ENCODE measurements at regions not wholly inside any gene's neighbourhood (a gene's known extent, or its start where the extent isn't known, plus 50 kb on each side); places are given as distances from the start of the nearest gene placed in this dataset.

DNA sequence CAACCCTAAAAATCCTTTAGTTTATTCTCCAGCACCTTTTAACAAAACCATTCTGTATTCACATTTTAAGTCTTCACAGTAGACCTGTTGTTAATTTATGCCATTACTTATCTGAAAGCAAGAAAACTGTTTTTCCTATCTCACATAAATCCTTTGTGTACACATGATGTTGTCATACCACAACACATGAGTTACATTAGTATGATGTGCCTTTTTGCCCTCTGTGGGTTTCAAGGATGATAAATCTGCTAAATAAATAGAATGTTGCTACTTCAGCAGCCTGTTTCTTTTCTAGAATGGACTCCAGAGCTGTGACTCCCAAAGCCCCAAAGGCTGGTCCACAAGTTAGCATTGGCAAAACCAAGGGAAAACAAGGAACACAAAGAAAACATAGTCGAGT lies 151.6 kb downstream of the SERPINI1 start:
- H3K4me3 ChIP-seq (replicated peaks; ENCODE audit: insufficient read depth, low read length): no peak overlapping the region
- H3K27me3 ChIP-seq (ENCODE audit: insufficient read depth, poor library complexity, severe bottlenecking): no peaks in the 10 kb centered on the region
- H3K27ac ChIP-seq (replicated peaks): no peak overlapping the region
- TF ChIP-seq REST (IDR thresholded peaks at IDR 0.05; ENCODE audit: insufficient replicate concordance, low read depth): no peak
- TF ChIP-seq POLR2AphosphoS5 (IDR thresholded peaks at IDR 0.05; ENCODE audit: low read depth): no peak
- no peak for TF ChIP-seq SPI1 (IDR thresholded peaks at IDR 0.05; ENCODE audit: borderline replicate concordance, low read depth)
- no peak for TF ChIP-seq GABPA (IDR thresholded peaks at IDR 0.05; ENCODE audit: low read depth)
- TF ChIP-seq, protein P1, sequence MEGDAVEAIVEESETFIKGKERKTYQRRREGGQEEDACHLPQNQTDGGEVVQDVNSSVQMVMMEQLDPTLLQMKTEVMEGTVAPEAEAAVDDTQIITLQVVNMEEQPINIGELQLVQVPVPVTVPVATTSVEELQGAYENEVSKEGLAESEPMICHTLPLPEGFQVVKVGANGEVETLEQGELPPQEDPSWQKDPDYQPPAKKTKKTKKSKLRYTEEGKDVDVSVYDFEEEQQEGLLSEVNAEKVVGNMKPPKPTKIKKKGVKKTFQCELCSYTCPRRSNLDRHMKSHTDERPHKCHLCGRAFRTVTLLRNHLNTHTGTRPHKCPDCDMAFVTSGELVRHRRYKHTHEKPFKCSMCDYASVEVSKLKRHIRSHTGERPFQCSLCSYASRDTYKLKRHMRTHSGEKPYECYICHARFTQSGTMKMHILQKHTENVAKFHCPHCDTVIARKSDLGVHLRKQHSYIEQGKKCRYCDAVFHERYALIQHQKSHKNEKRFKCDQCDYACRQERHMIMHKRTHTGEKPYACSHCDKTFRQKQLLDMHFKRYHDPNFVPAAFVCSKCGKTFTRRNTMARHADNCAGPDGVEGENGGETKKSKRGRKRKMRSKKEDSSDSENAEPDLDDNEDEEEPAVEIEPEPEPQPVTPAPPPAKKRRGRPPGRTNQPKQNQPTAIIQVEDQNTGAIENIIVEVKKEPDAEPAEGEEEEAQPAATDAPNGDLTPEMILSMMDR (IDR thresholded peaks at IDR 0.05; ENCODE audit: insufficient read depth, low read length): no peak
- DNase-seq (ENCODE audit: low read depth in 1 of 2, low spot score in 1 of 2): no peak

GRCh38 chr3:167886690-167887089 lies 151.2 kb downstream of the SERPINI1 start:
- H3K27ac ChIP-seq (replicated peaks): no peak overlapping the region
- H3K27me3 ChIP-seq (ENCODE audit: insufficient read depth, poor library complexity, severe bottlenecking): no peaks in the 10 kb centered on the region
- TF ChIP-seq POLR2AphosphoS5 (IDR thresholded peaks at IDR 0.05; ENCODE audit: low read depth) (no peak), REST (IDR thresholded peaks at IDR 0.05; ENCODE audit: insufficient replicate concordance, low read depth) (no peak), SPI1 (IDR thresholded peaks at IDR 0.05; ENCODE audit: borderline replicate concordance, low read depth) (no peak), GABPA (IDR thresholded peaks at IDR 0.05; ENCODE audit: low read depth) (no peak)
- TF ChIP-seq, protein P1 (IDR thresholded peaks at IDR 0.05; ENCODE audit: insufficient read depth, low read length): no peak
- H3K4me3 ChIP-seq (replicated peaks; ENCODE audit: insufficient read depth, low read length): no peak overlapping the region
- DNase-seq (ENCODE audit: low read depth in 1 of 2, low spot score in 1 of 2): no peak

DNA sequence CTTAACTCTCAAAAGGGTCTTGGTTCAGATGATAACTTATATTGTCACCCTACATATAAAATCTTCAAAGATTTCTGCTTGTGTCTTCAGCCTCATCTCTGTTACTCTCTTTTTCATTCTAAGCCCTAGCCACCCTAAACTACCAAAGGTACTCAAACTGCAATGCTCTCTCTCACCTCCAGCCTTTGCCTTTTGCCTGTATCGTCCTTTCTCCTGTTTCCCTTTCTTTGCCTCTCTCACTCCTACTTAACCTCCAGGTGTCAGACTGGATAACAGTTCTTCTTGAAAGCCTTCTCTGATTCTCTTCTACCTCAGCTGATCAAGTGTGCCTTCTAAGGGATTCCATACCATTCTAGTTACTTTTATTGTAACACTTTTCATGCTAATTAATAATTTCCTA lies 149.8 kb downstream of the SERPINI1 start:
- TF ChIP-seq REST (IDR thresholded peaks at IDR 0.05; ENCODE audit: insufficient replicate concordance, low read depth): no peak
- no peak for TF ChIP-seq SPI1 (IDR thresholded peaks at IDR 0.05; ENCODE audit: borderline replicate concordance, low read depth)
- TF ChIP-seq POLR2AphosphoS5 (IDR thresholded peaks at IDR 0.05; ENCODE audit: low read depth): no peak
- TF ChIP-seq, protein P1 (IDR thresholded peaks at IDR 0.05; ENCODE audit: insufficient read depth, low read length): no peak
- no peak for TF ChIP-seq GABPA (IDR thresholded peaks at IDR 0.05; ENCODE audit: low read depth)
- no peak for DNase-seq (ENCODE audit: low read depth in 1 of 2, low spot score in 1 of 2)
- Histone ChIP-seq H3K4me3 (replicated peaks; ENCODE audit: insufficient read depth, low read length) (no peak overlapping the region), H3K27ac (replicated peaks) (no peak overlapping the region), H3K27me3 (ENCODE audit: insufficient read depth, poor library complexity, severe bottlenecking) (no peaks in the 10 kb centered on the region)

Measured in HL-60 (cell line).